SK-N-SH treated with all-trans-retinoic acid at 6 μM for 48 hours (cell line): ENCODE measurements at regions not wholly inside any gene's neighbourhood (a gene's known extent, or its start where the extent isn't known, plus 50 kb on each side); places are given as distances from the start of the nearest gene placed in this dataset.
"Not testable (repeated sequence)": the region's sequence is repeated elsewhere in the genome, so short reads cannot be mapped to it uniquely, and the experiment has no call there.

ENCODE experiments used
- ATAC-seq: fragments of 200-7000 bp; cut with Tn5 transposase; 3 replicates; pipeline ENCODE4 v1.9.1; 2020; ENCODE audit warnings: mild to moderate bottlenecking, moderate library complexity
- ARNTL ChIP-seq: fragments of 450-650 bp; formaldehyde crosslinking; IDR thresholded peaks from 2 replicates; pipeline ENCODE4 v1.5.0; 2020; ENCODE audit warnings: low read depth, mild to moderate bottlenecking, moderate library complexity, borderline replicate concordance
- BACH2 ChIP-seq: fragments of 250-450 bp; sonication (Bioruptor Pico); IDR thresholded peaks from 2 replicates; pipeline ENCODE4 v1.9.0; 2021; ENCODE audit warnings: mild to moderate bottlenecking, borderline replicate concordance
- CSDC2 ChIP-seq: fragments of 250-450 bp; sonication (Bioruptor Pico); IDR thresholded peaks from 2 replicates; pipeline ENCODE4 v1.5.0; 2020; ENCODE audit warnings: mild to moderate bottlenecking, moderate library complexity
- ESRRG ChIP-seq: fragments of 250-450 bp; sonication (Bioruptor Pico); IDR thresholded peaks from 2 replicates; pipeline ENCODE4 v1.6.1; 2021; ENCODE audit warnings: mild to moderate bottlenecking
- GLIS3 ChIP-seq: fragments of 250-450 bp; sonication (Bioruptor Pico); IDR thresholded peaks from 2 replicates; pipeline ENCODE4 v1.5.0; 2020; ENCODE audit warnings: mild to moderate bottlenecking, moderate library complexity
- ISL1 ChIP-seq: fragments of 250-450 bp; sonication (Bioruptor Pico); IDR thresholded peaks from 2 replicates; pipeline ENCODE4 v2.1.2; 2022; ENCODE audit warnings: mild to moderate bottlenecking, moderate library complexity
- OSR1 ChIP-seq: fragments of 250-450 bp; sonication (Bioruptor Pico); IDR thresholded peaks from 2 replicates; pipeline ENCODE4 v1.8.0; 2022; ENCODE audit warnings: moderate library complexity, mild to moderate bottlenecking, inconsistent platforms
- PPARA ChIP-seq: fragments of 250-450 bp; sonication (Bioruptor Pico); IDR thresholded peaks from 2 replicates; pipeline ENCODE4 v1.5.0; 2020; ENCODE audit warnings: mild to moderate bottlenecking, borderline replicate concordance
- RARB ChIP-seq: fragments of 250-450 bp; sonication (Bioruptor Pico); IDR thresholded peaks from 2 replicates; pipeline ENCODE4 v1.8.0; 2021; ENCODE audit warnings: mild to moderate bottlenecking, moderate library complexity
- SNAI2 ChIP-seq: fragments of 250-450 bp; sonication (Bioruptor Pico); IDR thresholded peaks from 2 replicates; pipeline ENCODE4 v1.5.0; 2020; ENCODE audit warnings: mild to moderate bottlenecking, moderate library complexity
- TCF4 ChIP-seq: fragments of 250-450 bp; sonication (Bioruptor Pico); IDR thresholded peaks from 2 replicates; pipeline ENCODE4 v1.8.0; 2021; ENCODE audit warnings: mild to moderate bottlenecking, moderate library complexity, borderline replicate concordance
- TOX ChIP-seq: fragments of 250-450 bp; sonication (Bioruptor Pico); IDR thresholded peaks from 2 replicates; pipeline ENCODE4 v1.8.0; 2021; ENCODE audit warnings: mild to moderate bottlenecking, moderate library complexity, borderline replicate concordance
- ZC3H10 ChIP-seq: fragments of 250-450 bp; sonication (Bioruptor Pico); IDR thresholded peaks from 2 replicates; pipeline ENCODE4 v1.5.1; 2021; ENCODE audit warnings: mild to moderate bottlenecking, moderate library complexity
- ZFP3 ChIP-seq: fragments of 250-450 bp; sonication (Bioruptor Pico); IDR thresholded peaks from 2 replicates; pipeline ENCODE4 v1.5.0; 2020; ENCODE audit warnings: mild to moderate bottlenecking, moderate library complexity
- ZFP30 ChIP-seq: fragments of 450-650 bp; formaldehyde crosslinking; IDR thresholded peaks from 2 replicates; pipeline ENCODE4 v1.5.0; 2022; ENCODE audit warnings: mild to moderate bottlenecking, moderate library complexity
- ZNF565 ChIP-seq: fragments of 450-650 bp; formaldehyde crosslinking; conservative IDR thresholded peaks from 2 replicates; pipeline ENCODE4 v1.5.0; 2020; ENCODE audit warnings: low read depth, mild to moderate bottlenecking, moderate library complexity
- ZNF70 ChIP-seq: fragments of 450-650 bp; formaldehyde crosslinking; IDR thresholded peaks from 2 replicates; pipeline ENCODE4 v1.5.0; 2020; ENCODE audit warnings: mild to moderate bottlenecking, moderate library complexity
- TF ChIP-seq, protein P1 (sequence below): fragments of 250-450 bp; sonication (Bioruptor Pico); IDR thresholded peaks from 2 replicates; pipeline ENCODE4 v1.8.0; 2020; ENCODE audit warnings: mild to moderate bottlenecking, moderate library complexity, borderline replicate concordance
- TF ChIP-seq, protein P2 (sequence below): fragments of 250-450 bp; sonication (Bioruptor Pico); IDR thresholded peaks from 2 replicates; pipeline ENCODE4 v1.5.1; 2020; ENCODE audit warnings: low read depth, mild to moderate bottlenecking, moderate library complexity
- TF ChIP-seq, protein P3 (sequence below): fragments of 250-450 bp; sonication (Bioruptor Pico); IDR thresholded peaks from 2 replicates; pipeline ENCODE4 v1.8.0; 2021; ENCODE audit warnings: low read depth, mild to moderate bottlenecking, moderate library complexity, borderline replicate concordance
- TF ChIP-seq, protein P4 (sequence below): fragments of 250-450 bp; sonication (Bioruptor Pico); IDR thresholded peaks from 2 replicates; pipeline ENCODE4 v1.5.0; 2020; ENCODE audit warnings: mild to moderate bottlenecking, moderate library complexity

DNA sequence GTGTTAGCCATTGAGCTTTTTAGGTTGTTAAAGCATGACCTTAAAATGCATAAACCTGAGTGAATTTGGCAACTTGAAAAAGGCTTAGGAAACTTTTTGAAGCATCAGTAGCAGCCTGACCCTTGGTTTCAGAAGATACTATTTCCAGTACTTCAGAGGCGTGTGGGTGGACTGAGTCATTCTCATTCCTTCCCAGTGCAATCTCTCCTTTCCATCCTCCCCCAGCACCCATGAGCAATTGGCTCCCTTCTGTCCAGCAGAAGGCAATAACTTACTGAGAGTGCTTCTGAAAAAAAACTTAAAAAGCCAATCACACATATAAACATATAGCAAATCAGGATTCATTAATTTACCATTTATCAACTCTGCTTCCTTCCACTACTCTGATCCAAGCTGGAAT lies 299.3 kb upstream of the STXBP6 start (continued):
- TF ChIP-seq, protein P1, sequence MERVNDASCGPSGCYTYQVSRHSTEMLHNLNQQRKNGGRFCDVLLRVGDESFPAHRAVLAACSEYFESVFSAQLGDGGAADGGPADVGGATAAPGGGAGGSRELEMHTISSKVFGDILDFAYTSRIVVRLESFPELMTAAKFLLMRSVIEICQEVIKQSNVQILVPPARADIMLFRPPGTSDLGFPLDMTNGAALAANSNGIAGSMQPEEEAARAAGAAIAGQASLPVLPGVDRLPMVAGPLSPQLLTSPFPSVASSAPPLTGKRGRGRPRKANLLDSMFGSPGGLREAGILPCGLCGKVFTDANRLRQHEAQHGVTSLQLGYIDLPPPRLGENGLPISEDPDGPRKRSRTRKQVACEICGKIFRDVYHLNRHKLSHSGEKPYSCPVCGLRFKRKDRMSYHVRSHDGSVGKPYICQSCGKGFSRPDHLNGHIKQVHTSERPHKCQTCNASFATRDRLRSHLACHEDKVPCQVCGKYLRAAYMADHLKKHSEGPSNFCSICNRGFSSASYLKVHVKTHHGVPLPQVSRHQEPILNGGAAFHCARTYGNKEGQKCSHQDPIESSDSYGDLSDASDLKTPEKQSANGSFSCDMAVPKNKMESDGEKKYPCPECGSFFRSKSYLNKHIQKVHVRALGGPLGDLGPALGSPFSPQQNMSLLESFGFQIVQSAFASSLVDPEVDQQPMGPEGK (CRISPR knock-in tag): no peak
- TF ChIP-seq OSR1 (CRISPR knock-in tag) (no peak), PPARA (no peak), ZNF565 (CRISPR knock-in tag) (no peak)
- TF ChIP-seq, protein P2, sequence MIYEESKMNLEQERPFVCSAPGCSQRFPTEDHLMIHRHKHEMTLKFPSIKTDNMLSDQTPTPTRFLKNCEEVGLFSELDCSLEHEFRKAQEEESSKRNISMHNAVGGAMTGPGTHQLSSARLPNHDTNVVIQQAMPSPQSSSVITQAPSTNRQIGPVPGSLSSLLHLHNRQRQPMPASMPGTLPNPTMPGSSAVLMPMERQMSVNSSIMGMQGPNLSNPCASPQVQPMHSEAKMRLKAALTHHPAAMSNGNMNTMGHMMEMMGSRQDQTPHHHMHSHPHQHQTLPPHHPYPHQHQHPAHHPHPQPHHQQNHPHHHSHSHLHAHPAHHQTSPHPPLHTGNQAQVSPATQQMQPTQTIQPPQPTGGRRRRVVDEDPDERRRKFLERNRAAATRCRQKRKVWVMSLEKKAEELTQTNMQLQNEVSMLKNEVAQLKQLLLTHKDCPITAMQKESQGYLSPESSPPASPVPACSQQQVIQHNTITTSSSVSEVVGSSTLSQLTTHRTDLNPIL: no peak

DNA sequence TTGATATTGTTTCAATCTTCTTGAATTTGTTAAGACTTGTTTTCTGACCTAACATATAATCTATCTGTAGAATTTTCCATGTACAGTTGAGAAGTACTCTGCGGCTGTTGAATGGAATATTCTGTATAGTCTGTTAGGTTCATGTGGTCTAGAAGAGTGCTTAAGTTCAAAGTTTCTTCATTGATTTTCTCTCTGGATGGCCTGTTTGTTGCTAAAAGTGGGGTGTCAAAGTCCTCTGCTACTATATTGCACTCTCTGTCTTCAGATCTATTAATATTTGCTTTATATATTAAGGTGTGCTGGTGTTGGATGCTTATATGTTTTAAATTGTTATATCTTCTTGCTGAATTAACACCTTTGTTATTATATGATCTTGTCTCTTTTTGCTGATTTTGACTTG lies 290.9 kb upstream of the STXBP6 start:
- ATAC-seq: no peak
- no peak for TF ChIP-seq GLIS3 (CRISPR knock-in tag)
- TF ChIP-seq, protein P2: no peak
- no peak for TF ChIP-seq CSDC2 (CRISPR knock-in tag)
- TF ChIP-seq, protein P3, sequence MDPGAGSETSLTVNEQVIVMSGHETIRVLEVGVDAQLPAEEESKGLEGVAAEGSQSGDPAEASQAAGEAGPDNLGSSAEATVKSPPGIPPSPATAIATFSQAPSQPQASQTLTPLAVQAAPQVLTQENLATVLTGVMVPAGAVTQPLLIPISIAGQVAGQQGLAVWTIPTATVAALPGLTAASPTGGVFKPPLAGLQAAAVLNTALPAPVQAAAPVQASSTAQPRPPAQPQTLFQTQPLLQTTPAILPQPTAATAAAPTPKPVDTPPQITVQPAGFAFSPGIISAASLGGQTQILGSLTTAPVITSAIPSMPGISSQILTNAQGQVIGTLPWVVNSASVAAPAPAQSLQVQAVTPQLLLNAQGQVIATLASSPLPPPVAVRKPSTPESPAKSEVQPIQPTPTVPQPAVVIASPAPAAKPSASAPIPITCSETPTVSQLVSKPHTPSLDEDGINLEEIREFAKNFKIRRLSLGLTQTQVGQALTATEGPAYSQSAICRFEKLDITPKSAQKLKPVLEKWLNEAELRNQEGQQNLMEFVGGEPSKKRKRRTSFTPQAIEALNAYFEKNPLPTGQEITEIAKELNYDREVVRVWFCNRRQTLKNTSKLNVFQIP: no peak
- no peak for TF ChIP-seq ARNTL (CRISPR knock-in tag)
- TF ChIP-seq SNAI2 (CRISPR knock-in tag): no peak
- TF ChIP-seq, all 23 proteins: peak for 0

DNA sequence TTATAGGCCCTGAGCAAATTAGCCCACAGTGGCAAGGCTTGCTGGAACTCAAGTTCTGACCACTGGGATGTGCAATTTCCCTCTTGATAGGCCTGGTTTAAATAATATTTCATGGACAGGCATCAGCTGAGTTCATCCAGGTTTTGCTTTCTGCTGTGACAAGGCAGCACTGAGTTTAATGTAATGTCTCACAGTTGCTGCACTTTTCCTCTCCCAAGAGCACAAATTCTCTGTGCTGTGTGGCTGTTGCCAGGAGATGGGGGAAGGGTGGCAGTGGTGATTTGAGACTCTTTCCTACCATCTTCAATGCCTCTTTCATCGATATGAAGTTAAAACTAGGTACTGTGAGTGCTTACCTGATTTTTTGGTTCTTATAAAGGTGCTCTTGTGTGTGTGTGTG lies 272.8 kb upstream of the STXBP6 start:
- TF ChIP-seq ZNF565 (CRISPR knock-in tag): no peak
- TF ChIP-seq ZFP30 (CRISPR knock-in tag): no peak
- TF ChIP-seq RARB (CRISPR knock-in tag): no peak
- TF ChIP-seq ESRRG (CRISPR knock-in tag): no peak
- TF ChIP-seq, protein P3: no peak
- TF ChIP-seq ISL1 (CRISPR knock-in tag): no peak
- TF ChIP-seq, protein P2: no peak
- no peak for TF ChIP-seq TOX
- TF ChIP-seq OSR1 (CRISPR knock-in tag): no peak
- TF ChIP-seq TCF4 (CRISPR knock-in tag): no peak
- TF ChIP-seq CSDC2 (CRISPR knock-in tag): no peak
- TF ChIP-seq PPARA: no peak
- no peak for TF ChIP-seq ZC3H10 (CRISPR knock-in tag)
- TF ChIP-seq, protein P1 (CRISPR knock-in tag): no peak
- TF ChIP-seq, protein P4, sequence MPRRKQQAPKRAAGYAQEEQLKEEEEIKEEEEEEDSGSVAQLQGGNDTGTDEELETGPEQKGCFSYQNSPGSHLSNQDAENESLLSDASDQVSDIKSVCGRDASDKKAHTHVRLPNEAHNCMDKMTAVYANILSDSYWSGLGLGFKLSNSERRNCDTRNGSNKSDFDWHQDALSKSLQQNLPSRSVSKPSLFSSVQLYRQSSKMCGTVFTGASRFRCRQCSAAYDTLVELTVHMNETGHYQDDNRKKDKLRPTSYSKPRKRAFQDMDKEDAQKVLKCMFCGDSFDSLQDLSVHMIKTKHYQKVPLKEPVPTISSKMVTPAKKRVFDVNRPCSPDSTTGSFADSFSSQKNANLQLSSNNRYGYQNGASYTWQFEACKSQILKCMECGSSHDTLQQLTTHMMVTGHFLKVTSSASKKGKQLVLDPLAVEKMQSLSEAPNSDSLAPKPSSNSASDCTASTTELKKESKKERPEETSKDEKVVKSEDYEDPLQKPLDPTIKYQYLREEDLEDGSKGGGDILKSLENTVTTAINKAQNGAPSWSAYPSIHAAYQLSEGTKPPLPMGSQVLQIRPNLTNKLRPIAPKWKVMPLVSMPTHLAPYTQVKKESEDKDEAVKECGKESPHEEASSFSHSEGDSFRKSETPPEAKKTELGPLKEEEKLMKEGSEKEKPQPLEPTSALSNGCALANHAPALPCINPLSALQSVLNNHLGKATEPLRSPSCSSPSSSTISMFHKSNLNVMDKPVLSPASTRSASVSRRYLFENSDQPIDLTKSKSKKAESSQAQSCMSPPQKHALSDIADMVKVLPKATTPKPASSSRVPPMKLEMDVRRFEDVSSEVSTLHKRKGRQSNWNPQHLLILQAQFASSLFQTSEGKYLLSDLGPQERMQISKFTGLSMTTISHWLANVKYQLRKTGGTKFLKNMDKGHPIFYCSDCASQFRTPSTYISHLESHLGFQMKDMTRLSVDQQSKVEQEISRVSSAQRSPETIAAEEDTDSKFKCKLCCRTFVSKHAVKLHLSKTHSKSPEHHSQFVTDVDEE: no peak
- TF ChIP-seq ZFP3 (CRISPR knock-in tag): no peak
- TF ChIP-seq ZNF70 (CRISPR knock-in tag): no peak
- no peak for TF ChIP-seq BACH2 (CRISPR knock-in tag)
- TF ChIP-seq SNAI2 (CRISPR knock-in tag): no peak
- no peak for TF ChIP-seq ARNTL (CRISPR knock-in tag)
- TF ChIP-seq, all 23 proteins: peak for 0
- ATAC-seq: no peak

DNA sequence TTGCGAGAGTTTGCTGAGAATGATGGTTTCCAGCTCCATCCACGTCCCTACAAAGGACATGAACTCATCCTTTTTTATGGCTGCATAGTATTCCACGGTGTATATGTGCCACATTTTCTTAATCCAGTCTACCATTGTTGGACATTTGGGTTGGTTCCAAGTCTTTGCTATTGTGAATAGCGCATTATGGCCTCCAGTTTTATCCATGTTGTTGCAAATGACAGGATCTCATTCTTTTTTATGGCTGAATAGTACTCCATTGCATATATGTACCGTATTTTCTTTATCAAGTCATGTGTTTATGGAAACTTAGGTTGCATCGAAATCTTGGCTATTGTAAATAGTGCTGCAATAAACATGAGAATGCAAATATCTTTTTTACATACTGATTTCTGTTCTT lies 266.1 kb upstream of the STXBP6 start:
- ATAC-seq: not testable (repeated sequence)
